Activated CD4-positive, alpha-beta T cell treated with anti-CD3 and anti-CD28 coated beads, Interleukin-2, Interleukin-4, amounts not matched to agents 100 ng/mL and 50 ng/mL, durations not matched to agents 16 hours and 8 hours (primary cell): ENCODE measurements at regions not wholly inside any gene's neighbourhood (a gene's known extent, or its start where the extent isn't known, plus 50 kb on each side); places are given as distances from the start of the nearest gene placed in this dataset.
"Not testable (repeated sequence)": the region's sequence is repeated elsewhere in the genome, so short reads cannot be mapped to it uniquely, and the experiment has no call there.

Experiments used
- DNase-seq: peaks from one replicate; pipeline ENCODE4 v3.0.0-alpha.2; 2020; ENCODE audit warnings: low spot score

DNA sequence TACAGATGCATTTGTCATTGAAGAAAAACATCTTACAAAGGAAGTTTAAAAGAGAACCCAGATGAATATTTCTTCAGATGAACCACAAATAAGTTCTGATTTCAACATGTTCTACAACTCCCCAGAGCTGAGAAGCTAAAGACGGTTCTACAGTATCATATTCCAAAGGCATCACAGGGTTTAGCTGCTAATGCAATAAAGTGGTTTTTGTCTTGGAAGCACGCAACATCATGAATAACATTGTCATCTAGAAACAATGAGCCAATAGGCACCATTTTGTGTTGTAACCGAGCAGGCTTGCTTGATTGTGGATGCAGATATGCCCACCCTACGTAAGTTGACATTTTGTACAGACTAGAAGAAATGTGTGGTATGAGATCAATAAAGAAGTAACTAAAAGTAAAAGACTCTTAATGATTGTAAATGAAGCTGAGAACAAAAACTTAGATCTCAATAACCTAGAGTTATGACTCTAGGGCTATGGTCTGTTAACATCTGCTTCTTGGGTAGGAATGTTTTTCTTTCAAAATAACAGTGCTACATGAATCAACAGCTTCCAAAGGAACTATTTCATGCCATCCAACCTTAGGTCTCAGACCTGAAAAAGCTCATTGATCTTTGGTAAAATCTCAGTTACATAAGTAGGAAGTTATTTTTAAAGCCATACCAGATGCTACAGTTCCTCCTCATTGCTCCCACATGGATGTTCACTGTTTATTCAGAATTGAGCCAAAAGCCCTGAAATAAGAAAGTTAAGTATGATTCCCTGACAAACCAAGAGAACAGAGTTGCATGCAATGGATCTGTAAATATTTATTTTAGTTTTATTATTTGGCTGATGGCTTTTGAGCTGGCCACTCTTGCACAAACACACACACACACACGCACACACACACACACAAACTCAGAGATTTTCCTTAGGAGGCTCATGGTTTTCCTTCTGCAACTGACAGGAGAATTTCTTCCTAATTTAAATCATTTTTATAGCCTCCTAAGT is 118.7 kb upstream of the SLCO6A1 start:
- no peak for DNase-seq

DNA sequence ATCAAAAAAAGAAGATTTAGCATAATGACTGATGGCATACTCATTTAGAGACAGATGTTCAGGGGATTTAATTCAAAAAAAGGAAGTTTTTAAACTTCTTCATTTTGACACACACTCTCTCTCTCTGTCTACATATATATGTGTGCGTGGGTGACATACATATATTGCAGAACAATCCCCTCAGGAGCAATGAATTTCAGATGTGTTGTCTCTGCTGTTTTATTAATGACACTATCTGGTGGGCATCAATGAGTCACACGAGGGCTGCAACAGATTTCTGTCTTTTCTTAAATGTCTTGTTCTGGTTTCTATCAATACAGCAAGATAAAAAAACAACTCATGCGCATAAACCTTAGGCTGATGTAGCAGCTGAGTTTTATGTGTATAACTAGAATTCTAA is 123.5 kb upstream of the SLCO6A1 start:
- DNase-seq = no peak

- no peak for DNase-seq
Observed at GRCh38 chr5:102623329-102624065, 124.7 kb upstream of the SLCO6A1 start.

- DNase-seq = no peak
Observed at GRCh38 chr5:102624405-102624804, 125.6 kb upstream of the SLCO6A1 start.

DNA sequence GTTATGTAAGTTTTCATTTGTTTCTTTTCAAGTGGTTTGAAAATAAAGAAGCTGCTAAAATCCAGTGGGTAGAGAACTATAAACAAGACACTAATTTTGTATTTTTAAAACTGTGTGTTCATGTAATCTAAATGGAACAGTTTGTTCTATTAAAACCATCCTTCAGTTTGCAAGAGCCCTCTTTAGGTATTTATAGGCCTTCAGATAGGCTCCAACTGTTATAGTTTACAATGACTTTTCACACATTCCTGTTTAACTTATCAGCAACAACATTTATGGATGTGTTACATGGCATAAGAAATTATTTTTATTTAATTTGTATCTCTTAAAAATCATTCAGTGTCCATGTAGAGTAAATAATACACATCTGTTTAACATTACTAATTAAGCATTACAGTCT is 126.7 kb upstream of the SLCO6A1 start:
- DNase-seq = no peak

GRCh38 chr5:102625928-102626327 is 127.1 kb upstream of the SLCO6A1 start:
- no peak for DNase-seq

GRCh38 chr5:102627315-102627714 is 127.8 kb upstream of the PAM start:
- DNase-seq = no peak

- DNase-seq = no peak
Observed at GRCh38 chr5:102628441-102629175, 126.5 kb upstream of the PAM start.

GRCh38 chr5:102629827-102630605 is 125.1 kb upstream of the PAM start:
- DNase-seq = no peak

GRCh38 chr5:102635399-102635798 is 119.7 kb upstream of the PAM start:
- not testable (repeated sequence) for DNase-seq

GRCh38 chr5:102638316-102638715 is 116.8 kb upstream of the PAM start:
- DNase-seq = no peak

DNA sequence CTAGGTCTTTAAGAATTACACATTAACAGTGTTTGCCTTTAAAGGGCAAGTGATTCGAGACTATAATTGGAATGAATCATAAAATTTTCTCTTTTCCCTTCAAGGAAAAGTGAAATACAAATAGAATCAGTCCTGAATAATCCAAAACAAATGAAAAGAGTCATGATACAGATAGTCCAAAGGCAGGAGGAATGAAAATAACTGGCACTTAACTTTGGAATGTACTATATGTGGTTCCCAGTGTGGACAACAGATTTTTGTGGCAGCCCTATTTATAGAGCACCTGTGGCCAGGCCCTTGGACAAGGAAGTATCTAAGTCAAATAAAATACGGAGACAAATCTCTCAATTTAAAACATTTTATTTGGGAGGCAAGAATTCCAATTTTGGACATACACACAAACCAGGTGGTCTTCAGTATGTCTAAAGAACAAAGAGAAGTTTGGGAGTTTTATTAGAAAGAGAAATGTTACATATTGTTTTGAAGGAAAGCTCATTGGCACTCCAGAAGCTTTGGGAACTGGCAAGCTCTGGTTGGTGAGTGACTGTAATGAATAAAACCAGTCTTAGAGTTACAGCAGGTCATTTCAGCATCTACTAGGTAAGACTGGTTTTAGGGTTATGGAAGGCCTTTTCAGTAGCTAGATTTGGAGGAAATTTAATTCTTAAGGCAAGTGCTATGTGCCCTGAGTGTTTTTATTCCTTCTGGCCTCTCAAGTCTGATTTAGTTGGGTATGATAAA is 116.0 kb upstream of the PAM start:
- no peak for DNase-seq

GRCh38 chr5:102649731-102650130 is 105.4 kb upstream of the PAM start:
- no peak for DNase-seq

- no peak for DNase-seq
Observed at GRCh38 chr5:102651466-102651865, 103.6 kb upstream of the PAM start.

GRCh38 chr5:102654559-102655349 is 100.4 kb upstream of the PAM start:
- DNase-seq = no peak

DNA sequence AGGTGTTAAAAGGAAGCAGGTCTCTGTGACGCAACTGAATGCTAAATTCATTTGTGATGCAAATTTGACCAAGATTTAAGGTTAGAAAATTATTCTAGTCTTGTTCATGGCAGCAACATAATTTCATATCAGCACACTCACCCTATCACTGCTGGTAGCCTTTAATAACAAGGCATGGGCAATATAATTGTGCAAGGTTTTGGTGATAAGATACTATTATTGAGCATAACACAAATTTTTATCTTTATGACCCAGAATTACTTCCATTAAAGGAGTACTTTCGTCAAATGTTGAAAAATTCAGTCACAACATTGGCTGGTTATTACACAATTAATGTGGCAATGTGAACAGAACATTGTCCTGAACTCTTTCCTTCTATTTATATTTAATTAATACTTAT is 96.0 kb upstream of the PAM start:
- no peak for DNase-seq

DNA sequence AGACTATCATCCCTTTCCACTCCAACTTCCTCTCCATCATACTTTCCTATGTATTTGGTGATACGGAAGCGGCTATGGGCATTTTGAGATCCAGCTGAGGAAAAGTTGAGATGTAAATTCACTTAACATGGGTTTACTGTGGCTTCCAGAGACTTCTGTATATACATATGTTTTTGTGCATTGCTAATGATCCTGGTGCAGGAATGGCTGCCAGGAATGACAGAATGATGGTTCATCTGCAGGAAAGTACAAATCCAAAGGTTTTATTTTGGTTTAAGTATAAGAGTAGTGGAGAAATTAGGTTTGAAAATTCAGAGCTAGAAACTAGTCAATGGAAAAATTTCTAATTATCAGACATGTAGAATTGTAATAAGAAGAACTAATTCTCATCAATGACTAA is 95.0 kb upstream of the PAM start:
- no peak for DNase-seq

- no peak for DNase-seq
Observed at GRCh38 chr5:102663749-102664530, 91.2 kb upstream of the PAM start.

GRCh38 chr5:102664616-102665335 is 90.3 kb upstream of the PAM start:
- DNase-seq = no peak
